Kidney (tissue), 13 donors: ENCODE measurements at regions not wholly inside any gene's neighbourhood (a gene's known extent, or its start where the extent isn't known, plus 50 kb on each side); places are given as distances from the start of the nearest gene placed in this dataset.

Source experiments
- DNase-seq, 5 donors: peaks; one replicate each; pipeline ENCODE4 v3.0.0-alpha.2; 2013 to 2020
- FAIRE-seq: peaks from 2 replicates; lab custom pipeline; 2012; peaks lifted over from hg19 to GRCh38; lab: Jason Lieb, UNC
- H3K27ac ChIP-seq, 2 donors: one replicate each; pipeline ENCODE4 v1.7.0; 2013; ENCODE audit warnings: low read depth in 2 of 2, low read length in 2 of 2, inconsistent platforms in 1 of 2
- H3K27me3 ChIP-seq: one replicate; pipeline ENCODE4 v1.7.1; 2013; ENCODE audit warnings: low read length, inconsistent platforms; ENCODE audit not compliant: control insufficient read depth, insufficient read depth
- H3K36me3 ChIP-seq, 3 donors: one replicate each; pipeline versions ENCODE4 v1.7.0 to v1.7.1; 2013; ENCODE audit warnings: low read length in 3 of 3, control low read depth in 1 of 3, inconsistent platforms in 1 of 3; ENCODE audit not compliant: insufficient read depth in 3 of 3, control insufficient read depth in 2 of 3
- H3K4me1 ChIP-seq, 3 donors: one replicate each; pipeline versions ENCODE4 v1.7.0 to v1.7.1; 2013; ENCODE audit warnings: low read length in 3 of 3, inconsistent platforms in 1 of 3, low read depth in 1 of 3; ENCODE audit not compliant: control insufficient read depth in 2 of 3, insufficient read depth in 2 of 3
- H3K4me3 ChIP-seq, 3 donors: one replicate each; pipeline versions ENCODE4 v1.7.0 to v1.8.1; 2013; ENCODE audit warnings: low read length in 3 of 3, control low read depth in 1 of 3, inconsistent platforms in 1 of 3
- H3K9ac ChIP-seq, 3 donors: one replicate each; pipeline versions ENCODE4 v1.7.0 to v1.7.1; 2013; ENCODE audit warnings: low read length in 3 of 3, control low read depth in 1 of 3, inconsistent platforms in 1 of 3
- H3K9me3 ChIP-seq, 3 donors: one replicate each; pipeline versions ENCODE4 v1.7.0 to v1.7.1; 2013; ENCODE audit warnings: low read length in 3 of 3, control low read depth in 1 of 3, inconsistent platforms in 1 of 3; ENCODE audit not compliant: control insufficient read depth in 2 of 3, insufficient read depth in 1 of 3
- intact Hi-C: fragments of 100-400 bp; cut with DNase I; formaldehyde crosslinking; loops from one replicate; pipeline ENCODE4 v1.11.1; 2022
- TF ChIP-seq, protein P1 (sequence below): IDR thresholded peaks from 3 replicates; pipeline ENCODE4 v1.5.1; 2012; ENCODE audit warnings: mild to moderate bottlenecking, moderate library complexity, borderline replicate concordance; ENCODE audit not compliant: insufficient read depth; ENCODE audit errors: extremely low read depth
- donor health status: control.
- donor health status: control.
- donor health status: control.
- donor health status: control.
- donor health status: control.
- donor health status: DM: yes; HTN: yes; CAD: no.
- donor health status: Normal renal cell carcinoma (clear cell type).

DNA sequence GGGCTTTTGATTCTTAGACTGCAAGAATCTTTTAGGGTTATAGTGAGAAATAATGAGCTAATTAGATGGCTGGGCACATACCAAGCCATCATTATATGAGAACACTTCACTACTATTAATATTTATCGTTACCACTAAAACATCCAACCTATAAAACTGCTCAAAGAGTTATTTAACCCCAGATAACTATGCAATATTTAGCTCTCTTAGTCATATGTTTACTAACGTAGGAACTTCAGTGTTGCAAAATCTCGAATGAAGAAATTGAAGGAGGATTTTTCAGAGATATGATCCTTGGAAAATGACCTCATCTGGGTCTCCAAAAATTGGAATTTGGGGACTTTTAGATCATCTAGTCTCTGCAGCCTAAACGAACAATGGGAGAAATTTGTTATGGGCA is 265.0 kb upstream of the RPS6KA3 start:
- FAIRE-seq (no peak), DNase-seq (no peak)
- Histone ChIP-seq H3K9me3 (no peaks in the 10 kb centered on the region), H3K27me3 (peaks cover 4% of the 10 kb centered on the region), H3K27ac (no peak overlapping the region), H3K9ac (no peak overlapping the region), H3K4me1 (no peaks in the 10 kb centered on the region), H3K4me3 (no peak overlapping the region), H3K36me3 (no peaks in the 10 kb centered on the region)
- intact Hi-C loops = no loop called here
- TF ChIP-seq, protein P1, sequence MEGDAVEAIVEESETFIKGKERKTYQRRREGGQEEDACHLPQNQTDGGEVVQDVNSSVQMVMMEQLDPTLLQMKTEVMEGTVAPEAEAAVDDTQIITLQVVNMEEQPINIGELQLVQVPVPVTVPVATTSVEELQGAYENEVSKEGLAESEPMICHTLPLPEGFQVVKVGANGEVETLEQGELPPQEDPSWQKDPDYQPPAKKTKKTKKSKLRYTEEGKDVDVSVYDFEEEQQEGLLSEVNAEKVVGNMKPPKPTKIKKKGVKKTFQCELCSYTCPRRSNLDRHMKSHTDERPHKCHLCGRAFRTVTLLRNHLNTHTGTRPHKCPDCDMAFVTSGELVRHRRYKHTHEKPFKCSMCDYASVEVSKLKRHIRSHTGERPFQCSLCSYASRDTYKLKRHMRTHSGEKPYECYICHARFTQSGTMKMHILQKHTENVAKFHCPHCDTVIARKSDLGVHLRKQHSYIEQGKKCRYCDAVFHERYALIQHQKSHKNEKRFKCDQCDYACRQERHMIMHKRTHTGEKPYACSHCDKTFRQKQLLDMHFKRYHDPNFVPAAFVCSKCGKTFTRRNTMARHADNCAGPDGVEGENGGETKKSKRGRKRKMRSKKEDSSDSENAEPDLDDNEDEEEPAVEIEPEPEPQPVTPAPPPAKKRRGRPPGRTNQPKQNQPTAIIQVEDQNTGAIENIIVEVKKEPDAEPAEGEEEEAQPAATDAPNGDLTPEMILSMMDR = no peak

DNA sequence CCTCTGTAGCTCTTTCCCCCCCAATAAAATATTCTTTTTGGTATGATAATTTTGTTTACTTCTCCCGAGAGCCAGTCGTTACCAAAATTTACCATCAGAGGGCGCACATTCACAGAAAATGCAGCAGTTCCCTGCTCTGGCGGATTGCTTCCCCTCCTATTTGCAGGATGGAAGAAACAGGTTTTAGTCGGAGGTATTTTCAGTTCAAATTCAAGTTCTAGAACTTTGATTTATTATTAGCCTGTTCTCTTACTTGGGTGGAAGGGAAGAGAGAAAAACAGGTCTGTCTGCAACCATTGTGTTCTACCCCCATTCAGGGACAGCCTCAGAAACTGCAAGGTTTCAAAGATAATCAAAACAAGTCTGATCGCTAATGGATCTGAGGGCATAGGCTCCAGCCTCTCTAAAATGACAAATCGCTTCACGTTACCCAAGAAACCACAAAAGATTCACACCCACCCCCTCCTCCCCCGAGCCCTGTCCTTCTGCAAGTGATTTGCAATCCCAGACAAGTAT is 263.8 kb upstream of the RPS6KA3 start:
- peak overlapping the region in 2 of 3 donors; percentile 42 to 53 for H3K4me3 ChIP-seq

DNA sequence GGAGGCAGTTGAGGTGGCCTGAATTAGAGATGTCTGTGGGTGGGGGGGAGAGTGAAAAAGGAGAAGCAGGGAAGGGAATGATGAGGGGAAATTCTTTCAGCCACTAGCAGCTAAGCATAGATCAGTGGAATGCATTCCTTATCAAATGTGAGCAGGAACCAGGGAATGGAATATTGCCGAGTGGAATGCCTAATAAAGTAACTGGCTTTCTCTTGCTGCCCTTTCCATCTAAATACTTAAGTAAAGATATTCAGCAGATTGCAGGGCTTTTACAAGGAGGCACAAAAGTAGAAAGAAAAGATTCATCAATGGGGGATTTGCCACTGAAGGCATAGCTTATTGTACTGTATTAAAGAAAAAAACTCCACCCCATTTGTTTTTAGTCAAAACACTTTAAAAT is 263.0 kb upstream of the RPS6KA3 start:
- Histone ChIP-seq H3K9ac (no peak overlapping the region), H3K27me3 (peaks cover 4% of the 10 kb centered on the region), H3K4me3 (no peak overlapping the region), H3K4me1 (no peaks in the 10 kb centered on the region), H3K36me3 (no peaks in the 10 kb centered on the region), H3K9me3 (no peaks in the 10 kb centered on the region), H3K27ac (no peak overlapping the region)
- TF ChIP-seq, protein P1 = no peak
- no peak for FAIRE-seq
- no peak for DNase-seq
- intact Hi-C loops = no loop called here

More for the DNA sequence above, 263.8 kb upstream of the RPS6KA3 start:
- intact Hi-C loops = no loop called here
- Histone ChIP-seq H3K36me3 (no peaks in the 10 kb centered on the region), H3K9ac (no peak overlapping the region), H3K27me3 (peaks cover 4% of the 10 kb centered on the region), H3K9me3 (no peaks in the 10 kb centered on the region), H3K4me1 (no peaks in the 10 kb centered on the region), H3K27ac (no peak overlapping the region)
- peak; percentile 97 for FAIRE-seq
- TF ChIP-seq, protein P1 = peak; percentile 58
- DNase-seq = peak in 4 of 5 donors; percentile 46 to 70 (median 66)

DNA sequence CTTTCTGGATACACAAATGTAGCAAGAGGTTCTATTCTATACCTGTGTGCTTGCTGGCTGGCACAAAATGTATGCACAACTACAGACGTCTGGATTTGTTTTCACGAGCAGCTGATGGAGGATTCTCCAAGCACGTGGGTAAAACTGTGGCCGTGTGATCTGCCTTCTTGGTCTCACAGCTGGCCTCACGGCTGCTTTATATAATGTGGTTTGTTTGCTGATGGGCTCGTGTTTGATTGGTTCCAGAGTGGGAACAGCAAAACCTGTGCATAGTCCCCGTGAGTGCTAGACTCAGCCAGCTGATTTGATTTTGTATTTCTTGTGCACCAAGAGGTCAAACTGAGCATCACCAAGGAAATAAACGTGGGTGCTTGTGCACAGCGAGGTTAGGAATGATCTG is 262.6 kb upstream of the RPS6KA3 start:
- no peak overlapping the region for H3K9ac ChIP-seq
- H3K27me3 ChIP-seq = peaks cover 6% of the 10 kb centered on the region
- DNase-seq = no peak
- no peak overlapping the region for H3K4me3 ChIP-seq
- FAIRE-seq = no peak
- H3K27ac ChIP-seq = no peak overlapping the region
- intact Hi-C loops = no loop called here
- H3K4me1 ChIP-seq = no peaks in the 10 kb centered on the region
- TF ChIP-seq, protein P1 = no peak
- no peaks in the 10 kb centered on the region for H3K9me3 ChIP-seq
- no peaks in the 10 kb centered on the region for H3K36me3 ChIP-seq
